Liver (tissue), 8 donors: ENCODE measurements at regions not wholly inside any gene's neighbourhood (a gene's known extent, or its start where the extent isn't known, plus 50 kb on each side); places are given as distances from the start of the nearest gene placed in this dataset.

Source experiments
- DNase-seq: peaks from one replicate; pipeline ENCODE4 v3.0.0-alpha.2; 2017; ENCODE audit warnings: low spot score
- H3K27ac ChIP-seq, 2 donors: one replicate each; pipeline ENCODE4 v1.7.0; 2013; ENCODE audit warnings: inconsistent platforms in 2 of 2, low read length in 2 of 2, control low read depth in 1 of 2, low read depth in 1 of 2, mild to moderate bottlenecking in 1 of 2
- H3K27me3 ChIP-seq, 4 donors: one replicate each; pipeline versions ENCODE4 v1.6.1 to v1.7.0; 2013; ENCODE audit warnings: low read length in 3 of 4, inconsistent platforms in 1 of 4, mild to moderate bottlenecking in 1 of 4, moderate library complexity in 1 of 4; ENCODE audit not compliant: control insufficient read depth in 4 of 4, insufficient read depth in 4 of 4
- H3K36me3 ChIP-seq, 4 donors: one replicate each; pipeline versions ENCODE4 v1.6.1 to v1.7.0; 2013; ENCODE audit warnings: low read length in 3 of 4, mild to moderate bottlenecking in 3 of 4, low read depth in 1 of 4, moderate library complexity in 1 of 4; ENCODE audit not compliant: control insufficient read depth in 4 of 4, insufficient read depth in 3 of 4
- H3K4me1 ChIP-seq, 4 donors: one replicate each; pipeline versions ENCODE4 v1.6.1 to v1.7.0; 2013; ENCODE audit warnings: low read length in 3 of 4, mild to moderate bottlenecking in 3 of 4, moderate library complexity in 1 of 4; ENCODE audit not compliant: control insufficient read depth in 4 of 4, insufficient read depth in 4 of 4
- H3K4me3 ChIP-seq, 3 donors: one replicate each; pipeline versions ENCODE4 v1.6.1 to v1.7.0; 2013; ENCODE audit warnings: low read length in 3 of 3, control low read depth in 1 of 3, low read depth in 1 of 3, mild to moderate bottlenecking in 1 of 3
- H3K9ac ChIP-seq, 2 donors: one replicate each; pipeline ENCODE4 v1.7.0; 2013; ENCODE audit warnings: low read length in 2 of 2, mild to moderate bottlenecking in 2 of 2, moderate library complexity in 2 of 2, control low read depth in 1 of 2, low read depth in 1 of 2
- H3K9me3 ChIP-seq, 4 donors: one replicate each; pipeline versions ENCODE4 v1.6.1 to v1.7.0; 2013; ENCODE audit warnings: low read length in 3 of 4; ENCODE audit not compliant: control insufficient read depth in 4 of 4
- EGR1 ChIP-seq, 2 donors: IDR thresholded peaks; 2 replicates each; pipeline ENCODE4 v1.6.1; 2016 to 2018; ENCODE audit warnings: antibody characterized with exemption in 2 of 2, low read depth in 2 of 2
- FOXA1 ChIP-seq: IDR thresholded peaks from 2 replicates; pipeline ENCODE4 v1.6.1; 2016; ENCODE audit warnings: antibody characterized with exemption
- FOXA2 ChIP-seq: IDR thresholded peaks from 2 replicates; pipeline ENCODE4 v1.6.1; 2016; ENCODE audit warnings: antibody characterized with exemption
- GABPA ChIP-seq, 2 donors: IDR thresholded peaks in 1 of 2; conservative IDR thresholded peaks in 1 of 2; 2 replicates each; pipeline ENCODE4 v1.6.1; 2016; ENCODE audit warnings: antibody characterized with exemption in 2 of 2, mild to moderate bottlenecking in 1 of 2, moderate library complexity in 1 of 2
- HNF4A ChIP-seq, 2 donors: conservative IDR thresholded peaks; 2 replicates each; pipeline ENCODE4 v1.6.1; 2016; ENCODE audit warnings: antibody characterized with exemption in 2 of 2, mild to moderate bottlenecking in 2 of 2
- HNF4G ChIP-seq: IDR thresholded peaks from 2 replicates; pipeline ENCODE4 v1.6.1; 2016; ENCODE audit warnings: antibody characterized with exemption
- JUND ChIP-seq, 2 donors: IDR thresholded peaks; 2 replicates each; pipeline ENCODE4 v1.6.1; 2016; ENCODE audit warnings: antibody characterized with exemption in 2 of 2
- NR2F2 ChIP-seq: IDR thresholded peaks from 2 replicates; pipeline ENCODE4 v1.6.1; 2016; ENCODE audit warnings: antibody characterized with exemption
- RAD21 ChIP-seq, 2 donors: IDR thresholded peaks; 2 replicates each; pipeline ENCODE4 v1.6.1; 2016; ENCODE audit warnings: antibody characterized with exemption in 2 of 2, mild to moderate bottlenecking in 2 of 2
- RXRA ChIP-seq, 2 donors: IDR thresholded peaks; 2 replicates each; pipeline ENCODE4 v1.6.1; 2017 to 2018; ENCODE audit warnings: antibody characterized with exemption in 2 of 2, mild to moderate bottlenecking in 1 of 2
- SP1 ChIP-seq: IDR thresholded peaks from 2 replicates; pipeline ENCODE4 v1.6.1; 2018; ENCODE audit warnings: antibody characterized with exemption, mild to moderate bottlenecking
- TAF1 ChIP-seq: conservative IDR thresholded peaks from 2 replicates; pipeline ENCODE4 v1.6.1; 2016; ENCODE audit warnings: antibody characterized with exemption, mild to moderate bottlenecking
- YY1 ChIP-seq: IDR thresholded peaks from 2 replicates; pipeline ENCODE4 v1.6.1; 2016; ENCODE audit warnings: antibody characterized with exemption, mild to moderate bottlenecking
- WGBS: extraction: QIAGEN DNeasy Blood & Tissue Kit; methylation state at CpG from one replicate; pipeline ENCODE4 v1.1.7; 2013; 5-methylcytosine and 5-hydroxymethylcytosine counted together
- TF ChIP-seq, protein P1 (sequence below): IDR thresholded peaks from 2 replicates; pipeline ENCODE4 v1.6.1; 2016; ENCODE audit warnings: antibody characterized with exemption
- TF ChIP-seq, protein P2 (sequence below): fragments of 150-350 bp; IDR thresholded peaks from 2 replicates; pipeline ENCODE4 v1.5.1; 2017; ENCODE audit warnings: improper control_type of control experiment, low read depth, low read length; ENCODE audit not compliant: missing input control
- TF ChIP-seq, protein P3 (sequence below): IDR thresholded peaks from 2 replicates; pipeline ENCODE4 v1.6.1; 2016; ENCODE audit warnings: antibody characterized with exemption
- TF ChIP-seq, protein P4 (sequence below): IDR thresholded peaks from 2 replicates; pipeline ENCODE4 v1.6.1; 2016; ENCODE audit warnings: antibody characterized with exemption
- TF ChIP-seq, protein P5 (sequence below): IDR thresholded peaks from 2 replicates; pipeline ENCODE4 v1.6.1; 2016; ENCODE audit warnings: antibody characterized with exemption, mild to moderate bottlenecking
- donor health status: healthy.
- donor health status: healthy.
- donor health status: healthy.
- donor health status: healthy.
- donor health status: healthy.

DNA sequence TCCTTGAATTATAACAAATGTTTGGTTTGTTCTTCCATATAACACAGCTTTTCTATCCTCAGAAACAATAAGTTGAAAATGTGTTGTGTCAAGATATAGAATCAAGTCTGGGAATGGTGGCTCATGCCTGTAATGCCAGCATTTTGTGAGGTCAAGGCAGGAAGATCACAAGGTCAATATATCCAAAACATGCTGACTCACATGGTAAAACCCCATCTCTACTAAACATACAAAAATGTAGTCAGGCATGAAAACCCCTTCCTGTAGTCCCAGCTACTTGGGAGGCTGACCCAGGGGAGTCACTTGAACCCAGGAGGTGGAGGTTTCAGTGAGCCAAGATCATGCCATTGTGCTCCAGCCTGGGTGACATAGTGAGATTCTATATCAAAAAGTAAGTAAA is 934.2 kb upstream of the AMELY start:
- H3K4me1 ChIP-seq, result no peaks in the 10 kb centered on the region
- H3K9ac ChIP-seq, result no peak overlapping the region
- DNase-seq, result no peak
- H3K9me3 ChIP-seq, result no peaks in the 10 kb centered on the region
- no peak overlapping the region for H3K27ac ChIP-seq
- TF ChIP-seq FOXA1 (no peak), RXRA (IDR thresholded peaks at IDR 0.05) (no peak), HNF4A (conservative IDR thresholded peaks at IDR 0.05) (no peak), NR2F2 (no peak)
- no peaks in the 10 kb centered on the region for H3K27me3 ChIP-seq
- no peak overlapping the region for H3K4me3 ChIP-seq
- no peaks in the 10 kb centered on the region for H3K36me3 ChIP-seq

DNA sequence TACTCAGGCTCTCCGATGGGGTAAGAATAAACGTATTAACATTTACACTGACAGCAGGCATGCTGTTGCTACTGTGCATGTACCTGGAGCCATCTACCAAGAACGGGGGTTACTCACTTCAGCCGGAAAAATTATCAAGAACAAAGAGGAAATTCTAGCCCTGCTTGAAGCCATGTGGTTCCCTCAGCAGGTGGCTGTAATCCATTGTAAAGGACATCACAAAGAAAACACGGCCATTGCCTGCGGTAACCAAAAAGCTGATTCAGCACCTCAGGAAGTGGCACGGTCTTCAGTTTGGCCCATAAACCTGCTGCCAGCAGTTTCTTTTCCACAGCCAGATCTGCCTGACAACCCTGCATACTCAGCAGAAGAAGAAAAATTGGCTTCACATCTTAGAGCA is 925.5 kb upstream of the AMELY start:
- Histone ChIP-seq H3K36me3 (no peaks in the 10 kb centered on the region), H3K9ac (no peak overlapping the region), H3K4me1 (no peaks in the 10 kb centered on the region), H3K4me3 (no peak overlapping the region), H3K9me3 (no peaks in the 10 kb centered on the region), H3K27me3 (no peaks in the 10 kb centered on the region), H3K27ac (no peak overlapping the region)
- no peak for TF ChIP-seq GABPA (IDR thresholded peaks at IDR 0.05 in 1 of 2, conservative IDR thresholded peaks at IDR 0.05 in 1 of 2)
- TF ChIP-seq, protein P1, sequence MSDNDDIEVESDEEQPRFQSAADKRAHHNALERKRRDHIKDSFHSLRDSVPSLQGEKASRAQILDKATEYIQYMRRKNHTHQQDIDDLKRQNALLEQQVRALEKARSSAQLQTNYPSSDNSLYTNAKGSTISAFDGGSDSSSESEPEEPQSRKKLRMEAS, result no peak
- TF ChIP-seq YY1, result no peak
- TF ChIP-seq HNF4G, result no peak
- TF ChIP-seq TAF1, result no peak
- DNase-seq, result no peak
- 49% methylated on average over 7 of the region's 7 CpGs for WGBS

DNA sequence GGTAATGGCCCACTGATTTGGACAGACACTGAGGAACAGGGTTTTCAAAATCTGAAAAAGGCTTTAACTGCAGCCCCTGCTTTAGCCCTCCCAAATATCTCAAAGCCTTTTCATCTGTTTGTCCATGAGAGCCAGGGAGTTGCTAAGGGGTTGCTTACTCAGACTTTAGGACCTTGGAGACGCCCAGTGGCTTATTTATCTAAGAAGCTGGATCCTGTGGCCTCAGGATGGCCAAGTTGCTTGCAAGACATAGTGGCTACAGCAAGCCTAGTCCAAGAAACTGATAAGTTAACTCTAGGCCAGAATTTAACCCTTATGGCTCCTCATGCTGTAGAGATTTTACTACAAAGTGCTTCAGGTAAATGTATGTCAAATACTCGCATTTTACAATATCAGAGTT is 924.8 kb upstream of the AMELY start:
- no peaks in the 10 kb centered on the region for H3K9me3 ChIP-seq
- no peak overlapping the region for H3K9ac ChIP-seq
- WGBS, result 81% methylated on average over 2 of the region's 2 CpGs
- TF ChIP-seq, protein P2, sequence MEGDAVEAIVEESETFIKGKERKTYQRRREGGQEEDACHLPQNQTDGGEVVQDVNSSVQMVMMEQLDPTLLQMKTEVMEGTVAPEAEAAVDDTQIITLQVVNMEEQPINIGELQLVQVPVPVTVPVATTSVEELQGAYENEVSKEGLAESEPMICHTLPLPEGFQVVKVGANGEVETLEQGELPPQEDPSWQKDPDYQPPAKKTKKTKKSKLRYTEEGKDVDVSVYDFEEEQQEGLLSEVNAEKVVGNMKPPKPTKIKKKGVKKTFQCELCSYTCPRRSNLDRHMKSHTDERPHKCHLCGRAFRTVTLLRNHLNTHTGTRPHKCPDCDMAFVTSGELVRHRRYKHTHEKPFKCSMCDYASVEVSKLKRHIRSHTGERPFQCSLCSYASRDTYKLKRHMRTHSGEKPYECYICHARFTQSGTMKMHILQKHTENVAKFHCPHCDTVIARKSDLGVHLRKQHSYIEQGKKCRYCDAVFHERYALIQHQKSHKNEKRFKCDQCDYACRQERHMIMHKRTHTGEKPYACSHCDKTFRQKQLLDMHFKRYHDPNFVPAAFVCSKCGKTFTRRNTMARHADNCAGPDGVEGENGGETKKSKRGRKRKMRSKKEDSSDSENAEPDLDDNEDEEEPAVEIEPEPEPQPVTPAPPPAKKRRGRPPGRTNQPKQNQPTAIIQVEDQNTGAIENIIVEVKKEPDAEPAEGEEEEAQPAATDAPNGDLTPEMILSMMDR, result no peak
- no peak for TF ChIP-seq YY1
- TF ChIP-seq NR2F2, result no peak
- TF ChIP-seq FOXA2, result no peak
- no peak for TF ChIP-seq EGR1 (IDR thresholded peaks at IDR 0.05; ENCODE audit: low read depth in 2 of 2)
- no peak for TF ChIP-seq FOXA1
- TF ChIP-seq RAD21 (IDR thresholded peaks at IDR 0.05), result no peak
- TF ChIP-seq, protein P1, result no peak
- TF ChIP-seq, protein P3, sequence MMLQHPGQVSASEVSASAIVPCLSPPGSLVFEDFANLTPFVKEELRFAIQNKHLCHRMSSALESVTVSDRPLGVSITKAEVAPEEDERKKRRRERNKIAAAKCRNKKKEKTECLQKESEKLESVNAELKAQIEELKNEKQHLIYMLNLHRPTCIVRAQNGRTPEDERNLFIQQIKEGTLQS, result no peak
- TF ChIP-seq TAF1, result no peak
- TF ChIP-seq JUND (IDR thresholded peaks at IDR 0.05), result no peak
- TF ChIP-seq SP1, result no peak
- TF ChIP-seq HNF4A (conservative IDR thresholded peaks at IDR 0.05), result no peak
- TF ChIP-seq RXRA (IDR thresholded peaks at IDR 0.05), result no peak
- TF ChIP-seq, protein P4, sequence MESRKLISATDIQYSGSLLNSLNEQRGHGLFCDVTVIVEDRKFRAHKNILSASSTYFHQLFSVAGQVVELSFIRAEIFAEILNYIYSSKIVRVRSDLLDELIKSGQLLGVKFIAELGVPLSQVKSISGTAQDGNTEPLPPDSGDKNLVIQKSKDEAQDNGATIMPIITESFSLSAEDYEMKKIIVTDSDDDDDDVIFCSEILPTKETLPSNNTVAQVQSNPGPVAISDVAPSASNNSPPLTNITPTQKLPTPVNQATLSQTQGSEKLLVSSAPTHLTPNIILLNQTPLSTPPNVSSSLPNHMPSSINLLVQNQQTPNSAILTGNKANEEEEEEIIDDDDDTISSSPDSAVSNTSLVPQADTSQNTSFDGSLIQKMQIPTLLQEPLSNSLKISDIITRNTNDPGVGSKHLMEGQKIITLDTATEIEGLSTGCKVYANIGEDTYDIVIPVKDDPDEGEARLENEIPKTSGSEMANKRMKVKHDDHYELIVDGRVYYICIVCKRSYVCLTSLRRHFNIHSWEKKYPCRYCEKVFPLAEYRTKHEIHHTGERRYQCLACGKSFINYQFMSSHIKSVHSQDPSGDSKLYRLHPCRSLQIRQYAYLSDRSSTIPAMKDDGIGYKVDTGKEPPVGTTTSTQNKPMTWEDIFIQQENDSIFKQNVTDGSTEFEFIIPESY, result no peak
- TF ChIP-seq, protein P5, sequence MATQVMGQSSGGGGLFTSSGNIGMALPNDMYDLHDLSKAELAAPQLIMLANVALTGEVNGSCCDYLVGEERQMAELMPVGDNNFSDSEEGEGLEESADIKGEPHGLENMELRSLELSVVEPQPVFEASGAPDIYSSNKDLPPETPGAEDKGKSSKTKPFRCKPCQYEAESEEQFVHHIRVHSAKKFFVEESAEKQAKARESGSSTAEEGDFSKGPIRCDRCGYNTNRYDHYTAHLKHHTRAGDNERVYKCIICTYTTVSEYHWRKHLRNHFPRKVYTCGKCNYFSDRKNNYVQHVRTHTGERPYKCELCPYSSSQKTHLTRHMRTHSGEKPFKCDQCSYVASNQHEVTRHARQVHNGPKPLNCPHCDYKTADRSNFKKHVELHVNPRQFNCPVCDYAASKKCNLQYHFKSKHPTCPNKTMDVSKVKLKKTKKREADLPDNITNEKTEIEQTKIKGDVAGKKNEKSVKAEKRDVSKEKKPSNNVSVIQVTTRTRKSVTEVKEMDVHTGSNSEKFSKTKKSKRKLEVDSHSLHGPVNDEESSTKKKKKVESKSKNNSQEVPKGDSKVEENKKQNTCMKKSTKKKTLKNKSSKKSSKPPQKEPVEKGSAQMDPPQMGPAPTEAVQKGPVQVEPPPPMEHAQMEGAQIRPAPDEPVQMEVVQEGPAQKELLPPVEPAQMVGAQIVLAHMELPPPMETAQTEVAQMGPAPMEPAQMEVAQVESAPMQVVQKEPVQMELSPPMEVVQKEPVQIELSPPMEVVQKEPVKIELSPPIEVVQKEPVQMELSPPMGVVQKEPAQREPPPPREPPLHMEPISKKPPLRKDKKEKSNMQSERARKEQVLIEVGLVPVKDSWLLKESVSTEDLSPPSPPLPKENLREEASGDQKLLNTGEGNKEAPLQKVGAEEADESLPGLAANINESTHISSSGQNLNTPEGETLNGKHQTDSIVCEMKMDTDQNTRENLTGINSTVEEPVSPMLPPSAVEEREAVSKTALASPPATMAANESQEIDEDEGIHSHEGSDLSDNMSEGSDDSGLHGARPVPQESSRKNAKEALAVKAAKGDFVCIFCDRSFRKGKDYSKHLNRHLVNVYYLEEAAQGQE, result no peak
- H3K27ac ChIP-seq, result no peak overlapping the region
- no peaks in the 10 kb centered on the region for H3K36me3 ChIP-seq
- no peaks in the 10 kb centered on the region for H3K4me1 ChIP-seq
- no peaks in the 10 kb centered on the region for H3K27me3 ChIP-seq
- no peak for DNase-seq
- no peak overlapping the region for H3K4me3 ChIP-seq
